ENCODE measurements at regions not wholly inside any gene's neighbourhood (a gene's known extent, or its start where the extent isn't known, plus 50 kb on each side); places are given as distances from the start of the nearest gene placed in this dataset.

- Histone ChIP-seq H3K9ac (ENCODE audit: insufficient read depth, low read length) (no peak overlapping the region), H3K27me3 (ENCODE audit: control insufficient read depth, insufficient read depth, low read length) (no peaks in the 10 kb centered on the region), H4K20me1 (ENCODE audit: control insufficient read depth, extremely low read depth, insufficient read depth, low read length) (no peaks in the 10 kb centered on the region), H3K4me3 (replicated peaks in 1 of 4; ENCODE audit: control extremely low read depth in 1 of 4, insufficient read depth in 1 of 4, low read depth in 3 of 4, low read length in 4 of 4) (no peak overlapping the region), H2AFZ (ENCODE audit: low read length) (no peak overlapping the region), H3K36me3 (ENCODE audit: control insufficient read depth, insufficient read depth, low read length) (no peaks in the 10 kb centered on the region), H3K27ac (ENCODE audit: insufficient read depth, low read length) (no peak overlapping the region), H3K4me1 (ENCODE audit: control insufficient read depth, extremely low read depth, insufficient read depth, low read length) (no peaks in the 10 kb centered on the region), H3K79me2 (ENCODE audit: control insufficient read depth, insufficient read depth, low read length) (no peaks in the 10 kb centered on the region), H3K4me2 (ENCODE audit: extremely low read depth, insufficient read depth, low read length) (no peak overlapping the region), H3K9me3 (ENCODE audit: control insufficient read depth, insufficient read depth, low read depth, low read length) (no peaks in the 10 kb centered on the region)
- no peak for DNase-seq (ENCODE audit: low read depth in 2 of 2)
- TF ChIP-seq EZH2 (IDR thresholded peaks at IDR 0.05; ENCODE audit: low read length, missing control alignments) = no peak
- TF ChIP-seq, protein P1, sequence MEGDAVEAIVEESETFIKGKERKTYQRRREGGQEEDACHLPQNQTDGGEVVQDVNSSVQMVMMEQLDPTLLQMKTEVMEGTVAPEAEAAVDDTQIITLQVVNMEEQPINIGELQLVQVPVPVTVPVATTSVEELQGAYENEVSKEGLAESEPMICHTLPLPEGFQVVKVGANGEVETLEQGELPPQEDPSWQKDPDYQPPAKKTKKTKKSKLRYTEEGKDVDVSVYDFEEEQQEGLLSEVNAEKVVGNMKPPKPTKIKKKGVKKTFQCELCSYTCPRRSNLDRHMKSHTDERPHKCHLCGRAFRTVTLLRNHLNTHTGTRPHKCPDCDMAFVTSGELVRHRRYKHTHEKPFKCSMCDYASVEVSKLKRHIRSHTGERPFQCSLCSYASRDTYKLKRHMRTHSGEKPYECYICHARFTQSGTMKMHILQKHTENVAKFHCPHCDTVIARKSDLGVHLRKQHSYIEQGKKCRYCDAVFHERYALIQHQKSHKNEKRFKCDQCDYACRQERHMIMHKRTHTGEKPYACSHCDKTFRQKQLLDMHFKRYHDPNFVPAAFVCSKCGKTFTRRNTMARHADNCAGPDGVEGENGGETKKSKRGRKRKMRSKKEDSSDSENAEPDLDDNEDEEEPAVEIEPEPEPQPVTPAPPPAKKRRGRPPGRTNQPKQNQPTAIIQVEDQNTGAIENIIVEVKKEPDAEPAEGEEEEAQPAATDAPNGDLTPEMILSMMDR (conservative IDR thresholded peaks at IDR 0.05 in 1 of 2, IDR thresholded peaks at IDR 0.05 in 1 of 2; ENCODE audit: low read depth in 1 of 2, low read length in 2 of 2) = no peak
Measured at GRCh38 chr11:134542401-134543165, 130.5 kb upstream of the B3GAT1 start.

DNA sequence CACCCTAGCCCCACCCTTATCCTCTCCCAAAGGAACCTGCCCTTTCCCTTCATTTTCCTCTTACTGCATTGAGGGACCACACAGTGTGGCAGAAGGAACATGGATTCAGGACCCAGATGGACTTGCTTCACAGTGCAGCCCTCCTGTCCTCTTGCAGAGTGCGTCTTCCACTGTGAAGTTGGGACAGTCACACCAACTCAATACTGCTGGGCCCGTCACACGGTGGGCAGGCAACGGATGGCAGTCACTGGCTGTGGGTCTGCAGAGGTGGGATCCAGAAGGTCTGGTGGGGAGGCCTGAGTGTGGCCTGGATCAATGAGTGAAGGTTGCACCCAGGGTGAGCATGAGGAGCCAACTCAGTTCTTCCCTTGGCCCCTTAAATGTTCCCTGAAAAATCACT lies 129.9 kb upstream of the B3GAT1 start:
- Histone ChIP-seq H3K4me2 (ENCODE audit: extremely low read depth, insufficient read depth, low read length) (no peak overlapping the region), H3K36me3 (ENCODE audit: control insufficient read depth, insufficient read depth, low read length) (no peaks in the 10 kb centered on the region), H3K9me3 (ENCODE audit: control insufficient read depth, insufficient read depth, low read depth, low read length) (no peaks in the 10 kb centered on the region), H2AFZ (ENCODE audit: low read length) (no peak overlapping the region), H3K4me3 (replicated peaks in 1 of 4; ENCODE audit: control extremely low read depth in 1 of 4, insufficient read depth in 1 of 4, low read depth in 3 of 4, low read length in 4 of 4) (no peak overlapping the region), H3K27ac (ENCODE audit: insufficient read depth, low read length) (no peak overlapping the region), H4K20me1 (ENCODE audit: control insufficient read depth, extremely low read depth, insufficient read depth, low read length) (no peaks in the 10 kb centered on the region), H3K79me2 (ENCODE audit: control insufficient read depth, insufficient read depth, low read length) (no peaks in the 10 kb centered on the region), H3K27me3 (ENCODE audit: control insufficient read depth, insufficient read depth, low read length) (no peaks in the 10 kb centered on the region), H3K4me1 (ENCODE audit: control insufficient read depth, extremely low read depth, insufficient read depth, low read length) (no peaks in the 10 kb centered on the region), H3K9ac (ENCODE audit: insufficient read depth, low read length) (no peak overlapping the region)
- no peak for DNase-seq (ENCODE audit: low read depth in 2 of 2)
- TF ChIP-seq, protein P1 (conservative IDR thresholded peaks at IDR 0.05 in 1 of 2, IDR thresholded peaks at IDR 0.05 in 1 of 2; ENCODE audit: low read depth in 1 of 2, low read length in 2 of 2) = no peak
- no peak for TF ChIP-seq EZH2 (IDR thresholded peaks at IDR 0.05; ENCODE audit: low read length, missing control alignments)

DNA sequence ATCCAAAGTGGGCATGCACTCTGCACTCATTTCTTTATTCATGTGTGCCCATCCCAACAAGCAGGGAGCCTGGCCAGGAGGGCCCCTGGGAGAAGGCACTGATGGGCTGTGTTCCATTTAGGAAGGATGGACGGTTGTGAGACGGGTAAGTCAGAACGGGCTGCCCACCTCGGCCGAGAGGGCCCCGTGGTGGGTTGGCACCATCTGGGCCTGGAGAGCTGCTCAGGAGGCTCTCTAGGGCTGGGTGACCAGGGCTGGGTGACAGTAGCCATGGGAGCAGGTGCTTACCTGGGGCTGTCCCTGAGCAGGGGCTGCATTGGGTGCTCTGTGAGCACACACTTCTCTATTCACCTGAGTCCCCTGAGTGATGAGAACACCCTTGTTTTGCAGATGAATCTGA lies 129.3 kb upstream of the B3GAT1 start:
- no peaks in the 10 kb centered on the region for H3K79me2 ChIP-seq (ENCODE audit: control insufficient read depth, insufficient read depth, low read length)
- no peak overlapping the region for H3K4me3 ChIP-seq (replicated peaks in 1 of 4; ENCODE audit: control extremely low read depth in 1 of 4, insufficient read depth in 1 of 4, low read depth in 3 of 4, low read length in 4 of 4)
- no peak overlapping the region for H3K9ac ChIP-seq (ENCODE audit: insufficient read depth, low read length)
- no peak overlapping the region for H2AFZ ChIP-seq (ENCODE audit: low read length)
- no peaks in the 10 kb centered on the region for H3K9me3 ChIP-seq (ENCODE audit: control insufficient read depth, insufficient read depth, low read depth, low read length)
- H4K20me1 ChIP-seq (ENCODE audit: control insufficient read depth, extremely low read depth, insufficient read depth, low read length) = no peaks in the 10 kb centered on the region
- no peaks in the 10 kb centered on the region for H3K36me3 ChIP-seq (ENCODE audit: control insufficient read depth, insufficient read depth, low read length)
- no peak for DNase-seq (ENCODE audit: low read depth in 2 of 2)
- H3K4me1 ChIP-seq (ENCODE audit: control insufficient read depth, extremely low read depth, insufficient read depth, low read length) = no peaks in the 10 kb centered on the region
- H3K4me2 ChIP-seq (ENCODE audit: extremely low read depth, insufficient read depth, low read length) = no peak overlapping the region
- H3K27me3 ChIP-seq (ENCODE audit: control insufficient read depth, insufficient read depth, low read length) = no peaks in the 10 kb centered on the region
- TF ChIP-seq, protein P1 (conservative IDR thresholded peaks at IDR 0.05 in 1 of 2, IDR thresholded peaks at IDR 0.05 in 1 of 2; ENCODE audit: low read depth in 1 of 2, low read length in 2 of 2) = no peak
- TF ChIP-seq EZH2 (IDR thresholded peaks at IDR 0.05; ENCODE audit: low read length, missing control alignments) = no peak
- H3K27ac ChIP-seq (ENCODE audit: insufficient read depth, low read length) = no peak overlapping the region
